HEK293T (cell line): ENCODE measurements at regions not wholly inside any gene's neighbourhood (a gene's known extent, or its start where the extent isn't known, plus 50 kb on each side); places are given as distances from the start of the nearest gene placed in this dataset.

Experiments
- BHLHE40 ChIP-seq: fragments of 450-650 bp; IDR thresholded peaks from 2 replicates; pipeline ENCODE4 v1.6.1; 2016; ENCODE audit warnings: mild to moderate bottlenecking, moderate library complexity, borderline replicate concordance
- ELF4 ChIP-seq: fragments of 450-650 bp; IDR thresholded peaks from 2 replicates; pipeline ENCODE4 v1.6.1; 2017; ENCODE audit warnings: antibody characterized with exemption
- SP1 ChIP-seq: fragments of 450-650 bp; IDR thresholded peaks from 2 replicates; pipeline ENCODE4 v1.6.1; 2017

DNA sequence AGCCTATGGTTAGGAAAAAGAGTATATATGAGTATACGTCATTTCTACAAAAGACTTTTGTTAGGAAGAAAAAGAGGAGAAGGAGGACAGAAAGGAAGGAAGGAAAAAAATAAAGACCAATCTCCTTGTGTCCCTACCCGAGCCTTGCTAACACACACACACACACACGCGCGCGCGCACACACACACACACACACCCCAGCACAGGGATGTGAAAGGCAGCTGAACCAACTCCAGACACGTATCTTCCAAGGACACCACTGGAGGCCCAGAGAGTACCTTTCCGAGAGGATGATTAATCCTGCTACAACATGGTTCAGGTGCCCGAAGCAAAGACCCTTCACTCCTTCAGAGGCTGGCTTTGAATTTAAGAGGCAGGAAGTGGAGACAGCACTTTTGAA is 56.9 kb upstream of the GALNT10 start:
- TF ChIP-seq SP1 = no peak
- no peak for TF ChIP-seq ELF4
- TF ChIP-seq BHLHE40 = no peak
